ENCODE measurements at regions not wholly inside any gene's neighbourhood (a gene's known extent, or its start where the extent isn't known, plus 50 kb on each side); places are given as distances from the start of the nearest gene placed in this dataset.

- H3K36me3 ChIP-seq (ENCODE audit: control insufficient read depth, insufficient read depth, low read length), result no peaks in the 10 kb centered on the region
- no peak overlapping the region for H3K4me3 ChIP-seq (ENCODE audit: low read depth, low read length)
- H3K27ac ChIP-seq (ENCODE audit: low read depth, low read length), result no peak overlapping the region
- H3K4me1 ChIP-seq (ENCODE audit: control insufficient read depth, insufficient read depth, low read length), result no peaks in the 10 kb centered on the region
- peaks cover 6% of the 10 kb centered on the region for H3K9me3 ChIP-seq (ENCODE audit: control insufficient read depth, insufficient read depth, low read depth, low read length)
- no peak overlapping the region for H3K9ac ChIP-seq (ENCODE audit: low read length)
- H3K27me3 ChIP-seq (ENCODE audit: control insufficient read depth, insufficient read depth, low read length), result no peaks in the 10 kb centered on the region
Measured at GRCh38 chr11:109209572-109209971, 212.4 kb upstream of the C11orf87 start.

DNA sequence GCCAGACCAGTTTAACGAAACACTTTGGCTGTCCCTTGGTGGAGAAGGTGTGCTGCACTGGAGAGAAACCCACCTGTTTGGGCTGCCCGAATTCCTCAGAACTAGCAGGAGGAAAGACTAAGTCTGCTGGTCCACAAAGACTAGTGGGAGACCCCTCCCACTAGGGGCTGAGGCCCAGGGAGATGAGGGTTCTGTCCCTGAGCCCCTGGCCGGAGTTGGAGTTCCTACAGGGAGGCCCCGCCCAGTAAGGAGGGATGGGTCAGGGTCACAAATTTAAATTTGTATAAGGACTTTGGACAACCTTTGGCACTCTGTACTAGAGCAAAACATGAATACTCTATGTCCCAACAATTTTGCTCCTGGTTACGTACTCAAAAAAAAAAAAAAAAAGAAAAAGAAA, 200.8 kb upstream of the C11orf87 start:
- H3K4me1 ChIP-seq (ENCODE audit: control insufficient read depth, insufficient read depth, low read length), result no peaks in the 10 kb centered on the region

DNA sequence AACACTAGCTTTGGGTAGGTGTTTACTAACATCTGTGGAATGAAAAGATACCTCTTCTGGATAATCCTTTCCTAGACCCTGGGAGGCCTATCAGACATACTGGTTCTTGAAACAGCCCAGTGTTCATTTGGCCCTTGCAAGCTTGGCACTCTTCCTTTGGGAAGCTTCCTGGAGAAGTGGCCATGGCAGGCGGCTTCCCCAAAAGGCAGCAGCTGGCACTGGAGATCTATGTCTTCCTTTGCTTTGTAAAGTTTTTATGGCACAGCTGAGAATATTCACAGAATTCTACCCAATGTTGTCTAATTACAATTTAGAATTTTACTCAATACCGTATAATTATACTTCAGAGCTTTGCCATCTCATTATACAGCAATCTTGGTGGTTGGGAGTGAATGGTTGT, 199.2 kb upstream of the C11orf87 start:
- Histone ChIP-seq H3K27ac (ENCODE audit: low read depth, low read length) (no peak overlapping the region), H3K27me3 (ENCODE audit: control insufficient read depth, insufficient read depth, low read length) (no peaks in the 10 kb centered on the region), H3K9ac (ENCODE audit: low read length) (no peak overlapping the region), H3K4me3 (ENCODE audit: low read depth, low read length) (no peak overlapping the region), H3K36me3 (ENCODE audit: control insufficient read depth, insufficient read depth, low read length) (no peaks in the 10 kb centered on the region), H3K9me3 (ENCODE audit: control insufficient read depth, insufficient read depth, low read depth, low read length) (no peaks in the 10 kb centered on the region), H3K4me1 (ENCODE audit: control insufficient read depth, insufficient read depth, low read length) (no peaks in the 10 kb centered on the region)

More for the DNA sequence above, 200.8 kb upstream of the C11orf87 start:
- Histone ChIP-seq H3K9me3 (ENCODE audit: control insufficient read depth, insufficient read depth, low read depth, low read length) (no peaks in the 10 kb centered on the region), H3K36me3 (ENCODE audit: control insufficient read depth, insufficient read depth, low read length) (no peaks in the 10 kb centered on the region), H3K27me3 (ENCODE audit: control insufficient read depth, insufficient read depth, low read length) (no peaks in the 10 kb centered on the region), H3K27ac (ENCODE audit: low read depth, low read length) (no peak overlapping the region), H3K4me3 (ENCODE audit: low read depth, low read length) (no peak overlapping the region), H3K9ac (ENCODE audit: low read length) (no peak overlapping the region)

DNA sequence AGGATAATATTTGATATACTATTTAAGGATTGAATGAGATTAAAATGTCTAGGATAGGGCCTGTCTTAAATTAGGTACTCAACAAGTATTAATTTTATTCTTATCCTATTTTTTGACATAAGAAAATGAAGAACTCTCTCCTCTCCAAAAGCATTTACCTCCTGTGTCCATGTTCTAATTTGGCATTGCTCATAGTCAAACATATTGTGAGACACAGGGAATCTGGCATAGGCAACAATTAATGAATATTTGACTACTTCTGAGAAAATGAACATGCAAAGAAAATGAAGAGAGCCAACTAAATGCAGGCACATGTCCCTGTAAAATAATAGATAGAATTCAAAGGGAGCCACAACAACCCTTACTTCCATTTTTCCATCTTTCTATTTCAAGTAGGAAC, 198.5 kb upstream of the C11orf87 start:
- Histone ChIP-seq H3K4me1 (ENCODE audit: control insufficient read depth, insufficient read depth, low read length) (no peaks in the 10 kb centered on the region), H3K9me3 (ENCODE audit: control insufficient read depth, insufficient read depth, low read depth, low read length) (no peaks in the 10 kb centered on the region)

GRCh38 chr11:109229682-109230081, 192.3 kb upstream of the C11orf87 start:
- H3K9me3 ChIP-seq (ENCODE audit: control insufficient read depth, insufficient read depth, low read depth, low read length), result no peaks in the 10 kb centered on the region
- no peaks in the 10 kb centered on the region for H3K27me3 ChIP-seq (ENCODE audit: control insufficient read depth, insufficient read depth, low read length)
- no peak overlapping the region for H3K4me3 ChIP-seq (ENCODE audit: low read depth, low read length)
- H3K27ac ChIP-seq (ENCODE audit: low read depth, low read length), result no peak overlapping the region
- no peaks in the 10 kb centered on the region for H3K36me3 ChIP-seq (ENCODE audit: control insufficient read depth, insufficient read depth, low read length)
- no peaks in the 10 kb centered on the region for H3K4me1 ChIP-seq (ENCODE audit: control insufficient read depth, insufficient read depth, low read length)
- no peak overlapping the region for H3K9ac ChIP-seq (ENCODE audit: low read length)

More for the DNA sequence above, 198.5 kb upstream of the C11orf87 start:
- Histone ChIP-seq H3K36me3 (ENCODE audit: control insufficient read depth, insufficient read depth, low read length) (no peaks in the 10 kb centered on the region), H3K4me3 (ENCODE audit: low read depth, low read length) (no peak overlapping the region), H3K9ac (ENCODE audit: low read length) (no peak overlapping the region), H3K27ac (ENCODE audit: low read depth, low read length) (no peak overlapping the region), H3K27me3 (ENCODE audit: control insufficient read depth, insufficient read depth, low read length) (no peaks in the 10 kb centered on the region)

- Histone ChIP-seq H3K4me1 (ENCODE audit: control insufficient read depth, insufficient read depth, low read length) (no peaks in the 10 kb centered on the region), H3K9me3 (ENCODE audit: control insufficient read depth, insufficient read depth, low read depth, low read length) (no peaks in the 10 kb centered on the region), H3K9ac (ENCODE audit: low read length) (no peak overlapping the region), H3K27me3 (ENCODE audit: control insufficient read depth, insufficient read depth, low read length) (no peaks in the 10 kb centered on the region), H3K36me3 (ENCODE audit: control insufficient read depth, insufficient read depth, low read length) (no peaks in the 10 kb centered on the region), H3K27ac (ENCODE audit: low read depth, low read length) (no peak overlapping the region), H3K4me3 (ENCODE audit: low read depth, low read length) (no peak overlapping the region)
Measured at GRCh38 chr11:109236188-109236587, 185.8 kb upstream of the C11orf87 start.

GRCh38 chr11:109236696-109237095, 185.3 kb upstream of the C11orf87 start:
- Histone ChIP-seq H3K27ac (ENCODE audit: low read depth, low read length) (no peak overlapping the region), H3K4me3 (ENCODE audit: low read depth, low read length) (no peak overlapping the region), H3K9ac (ENCODE audit: low read length) (no peak overlapping the region), H3K27me3 (ENCODE audit: control insufficient read depth, insufficient read depth, low read length) (no peaks in the 10 kb centered on the region), H3K9me3 (ENCODE audit: control insufficient read depth, insufficient read depth, low read depth, low read length) (no peaks in the 10 kb centered on the region), H3K4me1 (ENCODE audit: control insufficient read depth, insufficient read depth, low read length) (no peaks in the 10 kb centered on the region), H3K36me3 (ENCODE audit: control insufficient read depth, insufficient read depth, low read length) (no peaks in the 10 kb centered on the region)

DNA sequence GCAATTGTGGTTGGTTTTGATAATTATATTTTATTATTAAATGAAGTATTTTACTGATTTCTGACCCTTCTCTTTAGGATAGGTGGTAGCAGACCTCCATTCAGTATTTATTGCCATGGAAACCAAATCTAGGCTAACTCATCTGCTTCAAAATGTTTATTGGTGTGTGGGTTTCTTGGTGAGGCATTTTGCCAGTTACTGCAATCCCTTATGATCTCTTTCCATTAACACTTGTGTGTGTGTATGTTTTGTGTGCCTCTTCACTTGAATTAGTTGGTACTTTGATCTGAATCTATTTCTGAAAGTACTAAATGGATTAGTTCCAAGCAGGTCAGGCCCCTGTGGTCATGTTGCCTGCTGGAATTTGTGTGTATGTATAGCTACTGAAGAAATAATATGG, 184.4 kb upstream of the C11orf87 start:
- Histone ChIP-seq H3K4me1 (ENCODE audit: control insufficient read depth, insufficient read depth, low read length) (no peaks in the 10 kb centered on the region), H3K4me3 (ENCODE audit: low read depth, low read length) (no peak overlapping the region), H3K36me3 (ENCODE audit: control insufficient read depth, insufficient read depth, low read length) (no peaks in the 10 kb centered on the region), H3K27me3 (ENCODE audit: control insufficient read depth, insufficient read depth, low read length) (no peaks in the 10 kb centered on the region), H3K9me3 (ENCODE audit: control insufficient read depth, insufficient read depth, low read depth, low read length) (no peaks in the 10 kb centered on the region), H3K9ac (ENCODE audit: low read length) (no peak overlapping the region), H3K27ac (ENCODE audit: low read depth, low read length) (no peak overlapping the region)

DNA sequence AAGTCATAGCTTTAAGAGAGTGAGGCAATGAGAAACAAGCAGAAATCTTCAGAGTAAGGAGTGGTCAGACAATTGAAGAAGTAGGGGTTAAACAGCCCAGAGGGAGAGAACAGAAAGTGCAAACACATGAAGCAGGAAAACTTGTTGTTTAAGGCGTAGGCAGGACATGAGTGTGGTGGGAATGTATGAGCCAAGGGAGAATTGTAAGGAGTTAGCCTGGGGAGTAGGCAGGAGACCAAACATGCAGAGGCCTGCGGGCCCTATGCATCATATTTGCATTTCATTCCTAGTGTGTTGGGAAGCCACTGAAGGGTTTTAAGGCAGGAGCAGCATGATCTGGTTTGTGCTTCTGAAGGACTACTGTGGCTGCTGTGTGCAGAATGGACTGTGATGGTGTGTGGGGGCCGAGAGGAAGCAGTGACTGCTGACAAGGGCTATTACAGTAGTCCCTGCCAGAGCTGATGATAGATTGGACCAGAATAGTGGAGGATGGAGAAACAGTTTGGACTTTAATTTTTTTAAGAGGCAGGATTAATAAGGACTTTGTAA, 179.9 kb upstream of the C11orf87 start:
- Histone ChIP-seq H3K4me3 (ENCODE audit: low read depth, low read length) (no peak overlapping the region), H3K9me3 (ENCODE audit: control insufficient read depth, insufficient read depth, low read depth, low read length) (no peaks in the 10 kb centered on the region), H3K27ac (ENCODE audit: low read depth, low read length) (no peak overlapping the region), H3K36me3 (ENCODE audit: control insufficient read depth, insufficient read depth, low read length) (no peaks in the 10 kb centered on the region), H3K9ac (ENCODE audit: low read length) (no peak overlapping the region), H3K4me1 (ENCODE audit: control insufficient read depth, insufficient read depth, low read length) (no peaks in the 10 kb centered on the region), H3K27me3 (ENCODE audit: control insufficient read depth, insufficient read depth, low read length) (no peaks in the 10 kb centered on the region)

- no peak overlapping the region for H3K27ac ChIP-seq (ENCODE audit: low read depth, low read length)
- no peak overlapping the region for H3K4me3 ChIP-seq (ENCODE audit: low read depth, low read length)
- H3K36me3 ChIP-seq (ENCODE audit: control insufficient read depth, insufficient read depth, low read length), result no peaks in the 10 kb centered on the region
- no peaks in the 10 kb centered on the region for H3K9me3 ChIP-seq (ENCODE audit: control insufficient read depth, insufficient read depth, low read depth, low read length)
- H3K27me3 ChIP-seq (ENCODE audit: control insufficient read depth, insufficient read depth, low read length), result no peaks in the 10 kb centered on the region
- H3K9ac ChIP-seq (ENCODE audit: low read length), result no peak overlapping the region
- no peaks in the 10 kb centered on the region for H3K4me1 ChIP-seq (ENCODE audit: control insufficient read depth, insufficient read depth, low read length)
Measured at GRCh38 chr11:109247071-109247470, 174.9 kb upstream of the C11orf87 start.

GRCh38 chr11:109249597-109249996, 172.4 kb upstream of the C11orf87 start:
- no peak overlapping the region for H3K27ac ChIP-seq (ENCODE audit: low read depth, low read length)
- H3K4me3 ChIP-seq (ENCODE audit: low read depth, low read length), result no peak overlapping the region
- no peaks in the 10 kb centered on the region for H3K27me3 ChIP-seq (ENCODE audit: control insufficient read depth, insufficient read depth, low read length)
- H3K9me3 ChIP-seq (ENCODE audit: control insufficient read depth, insufficient read depth, low read depth, low read length), result no peaks in the 10 kb centered on the region
- H3K9ac ChIP-seq (ENCODE audit: low read length), result no peak overlapping the region
- no peaks in the 10 kb centered on the region for H3K36me3 ChIP-seq (ENCODE audit: control insufficient read depth, insufficient read depth, low read length)
- H3K4me1 ChIP-seq (ENCODE audit: control insufficient read depth, insufficient read depth, low read length), result no peaks in the 10 kb centered on the region

DNA sequence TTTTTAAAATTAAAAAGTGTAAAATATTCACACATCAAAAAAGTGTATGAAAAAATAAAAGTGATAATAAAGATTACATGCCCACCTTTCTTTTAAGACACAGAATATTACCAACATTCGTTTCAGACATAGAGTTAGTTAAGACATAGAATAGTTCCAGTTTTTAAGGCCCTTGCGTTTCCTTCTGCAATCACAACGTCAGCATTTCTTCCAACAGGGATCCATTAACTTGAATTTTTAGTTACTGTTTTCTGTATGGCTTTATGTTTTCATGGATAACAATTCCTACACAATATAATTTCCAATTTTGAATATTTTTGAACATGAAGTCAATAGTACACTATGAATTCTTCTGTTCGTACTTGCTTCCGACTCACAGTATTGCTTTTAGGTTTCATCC, 170.8 kb upstream of the C11orf87 start:
- no peak overlapping the region for H3K9ac ChIP-seq (ENCODE audit: low read length)
- no peaks in the 10 kb centered on the region for H3K27me3 ChIP-seq (ENCODE audit: control insufficient read depth, insufficient read depth, low read length)
- H3K36me3 ChIP-seq (ENCODE audit: control insufficient read depth, insufficient read depth, low read length), result no peaks in the 10 kb centered on the region
- no peaks in the 10 kb centered on the region for H3K9me3 ChIP-seq (ENCODE audit: control insufficient read depth, insufficient read depth, low read depth, low read length)
- no peak overlapping the region for H3K27ac ChIP-seq (ENCODE audit: low read depth, low read length)
- H3K4me1 ChIP-seq (ENCODE audit: control insufficient read depth, insufficient read depth, low read length), result no peaks in the 10 kb centered on the region
- H3K4me3 ChIP-seq (ENCODE audit: low read depth, low read length), result no peak overlapping the region
